CD4-positive, alpha-beta T cell treated with Interferon alpha-2 for 1 hour (primary cell): ENCODE measurements at regions not wholly inside any gene's neighbourhood (a gene's known extent, or its start where the extent isn't known, plus 50 kb on each side); places are given as distances from the start of the nearest gene placed in this dataset.

Source experiments
- DNase-seq, 2 donors: peaks; one replicate each; pipeline ENCODE4 v3.0.0-alpha.2; 2020 to 2022

DNA sequence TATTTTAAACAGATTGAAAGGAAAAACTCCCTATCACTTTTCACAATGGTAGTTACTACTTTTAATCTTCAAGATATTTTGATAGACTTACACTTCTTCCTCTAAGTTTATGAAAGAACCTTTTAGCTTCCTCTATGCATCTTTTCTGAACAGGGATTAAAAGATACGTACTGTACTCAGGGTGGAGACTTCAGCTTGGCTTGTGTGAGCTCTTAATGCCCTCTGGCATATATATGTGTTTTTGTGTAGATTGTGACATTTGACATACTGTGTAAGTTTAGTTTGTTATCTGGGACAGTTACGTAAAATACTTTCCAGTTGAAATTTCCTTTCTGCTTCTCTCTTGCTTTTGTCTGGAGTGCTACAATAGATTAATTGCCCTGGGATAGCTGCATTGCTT, 109.3 kb upstream of the NUDT6 start:
- DNase-seq: no peak

DNA sequence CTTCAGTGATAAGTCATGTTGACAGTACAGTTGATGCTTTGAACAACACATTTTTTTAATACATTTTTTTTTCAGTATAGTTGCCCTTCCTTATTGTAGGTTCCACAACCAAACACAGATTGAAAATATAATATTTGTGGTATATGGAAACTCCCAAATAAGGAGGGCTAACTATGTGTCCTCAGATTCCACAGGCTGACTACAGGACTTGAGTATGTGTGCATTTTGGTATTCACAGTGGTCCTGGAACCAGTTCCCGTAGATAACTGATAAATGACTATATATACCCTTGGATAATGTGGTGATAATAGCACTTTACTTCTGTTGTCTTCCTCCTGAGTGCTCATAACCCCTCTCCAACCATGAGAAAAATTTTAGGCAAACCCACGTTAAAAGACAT, 111.6 kb upstream of the NUDT6 start:
- DNase-seq: no peak

DNA sequence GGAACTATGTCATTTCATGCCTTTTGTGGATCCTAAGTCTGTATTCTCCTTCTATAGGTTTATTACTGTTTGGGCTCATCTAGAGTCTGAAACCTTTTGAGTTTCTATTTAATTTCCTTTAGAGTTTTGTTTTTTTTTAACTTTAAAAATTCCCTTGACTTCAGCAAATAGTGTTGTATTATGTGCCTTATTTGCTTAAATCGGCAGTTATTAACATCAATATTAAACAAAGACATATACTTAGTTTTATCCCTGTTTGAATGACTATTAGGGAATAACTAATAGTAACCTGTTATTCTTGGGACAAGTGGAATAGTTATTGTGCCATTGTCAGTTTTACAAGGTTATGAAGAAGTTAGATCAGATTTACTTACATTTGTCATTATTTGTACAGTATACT, 112.8 kb upstream of the NUDT6 start:
- no peak for DNase-seq

DNA sequence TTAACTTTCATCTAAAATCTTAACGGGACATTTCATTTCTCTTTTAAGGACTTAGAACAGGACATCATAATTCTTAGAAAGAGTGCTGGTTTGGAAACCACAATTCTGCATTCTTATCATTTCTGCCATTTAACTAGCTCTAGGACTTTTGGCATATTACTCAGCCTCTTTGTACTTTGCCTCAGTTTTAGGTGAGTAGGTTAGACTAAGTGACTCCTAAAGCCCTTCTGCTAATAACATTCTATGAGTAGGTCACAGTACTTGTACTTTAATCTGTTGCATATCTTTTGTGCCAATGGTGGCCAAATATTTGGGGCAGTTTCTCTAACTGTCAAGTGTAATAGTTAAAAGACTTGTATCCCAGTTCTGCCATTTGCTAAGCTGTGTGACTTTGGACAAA, 115.4 kb upstream of the NUDT6 start:
- DNase-seq: no peak

DNA sequence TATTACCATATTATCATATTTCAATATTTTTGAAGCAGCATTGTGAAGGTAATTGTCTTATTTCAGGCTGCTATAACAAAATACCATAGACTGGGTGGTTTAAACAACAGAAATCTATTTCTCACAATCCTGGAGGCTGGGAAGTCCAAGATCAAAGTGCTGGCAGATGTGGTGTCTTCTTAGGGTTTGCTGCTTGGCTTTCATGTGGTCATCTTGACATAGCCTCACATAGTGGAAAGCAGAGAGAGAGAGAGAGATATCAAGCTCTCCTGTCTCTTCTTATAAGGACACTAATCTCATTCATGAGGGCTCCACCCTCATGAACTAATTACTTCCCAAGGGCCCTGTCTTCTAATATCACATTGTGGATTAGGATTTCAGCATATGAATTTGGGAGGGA, 119.7 kb upstream of the NUDT6 start:
- no peak for DNase-seq

DNA sequence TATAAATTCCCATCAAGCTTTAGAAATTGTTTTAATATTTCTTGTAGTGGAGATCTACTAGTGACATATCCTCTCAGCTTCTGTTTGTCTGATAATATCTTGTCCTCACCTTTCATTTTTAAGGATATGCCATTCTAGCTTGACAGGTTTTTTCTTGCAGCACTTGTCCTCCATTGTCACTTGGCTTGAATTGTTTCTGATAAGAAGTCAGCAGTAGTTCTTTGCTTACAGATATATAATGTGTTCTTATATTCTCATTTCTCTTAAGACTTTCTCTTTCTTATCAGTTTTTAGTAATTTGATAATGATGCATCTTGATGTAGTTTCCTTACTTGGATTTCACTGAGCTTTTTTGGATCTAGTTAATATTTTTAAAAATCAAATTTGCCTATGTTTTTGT, 120.6 kb upstream of the NUDT6 start:
- no peak for DNase-seq

DNA sequence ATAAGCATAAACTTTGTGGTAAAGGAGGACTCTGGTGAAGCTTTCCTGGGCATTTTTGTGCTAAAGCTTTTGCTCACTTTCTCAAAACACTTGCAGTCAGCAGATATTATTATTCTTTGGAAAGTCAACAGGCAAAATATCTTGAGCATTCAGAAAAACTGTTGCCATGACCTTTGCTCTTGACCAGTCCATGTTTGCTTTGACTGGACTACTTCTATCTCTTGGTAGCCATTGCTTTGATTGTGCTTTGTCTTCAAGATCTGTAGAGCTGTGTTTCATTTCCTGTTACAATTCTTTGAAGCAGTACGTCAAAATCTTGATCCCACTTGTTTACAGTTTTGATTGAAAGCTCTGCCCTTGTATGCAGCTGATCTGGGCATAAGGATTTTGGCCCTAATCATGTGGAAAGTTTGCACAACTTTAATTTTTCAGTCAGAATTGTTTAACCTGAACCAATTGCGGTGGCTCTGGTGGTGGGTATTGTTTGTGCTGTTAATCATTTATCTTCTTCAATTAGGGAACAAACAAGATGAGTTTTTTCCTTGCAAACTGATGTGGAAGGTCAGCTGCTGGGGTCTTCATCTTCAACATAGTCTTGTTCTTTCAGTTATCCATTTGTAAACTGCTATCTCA, 121.5 kb upstream of the NUDT6 start:
- DNase-seq: no peak

DNA sequence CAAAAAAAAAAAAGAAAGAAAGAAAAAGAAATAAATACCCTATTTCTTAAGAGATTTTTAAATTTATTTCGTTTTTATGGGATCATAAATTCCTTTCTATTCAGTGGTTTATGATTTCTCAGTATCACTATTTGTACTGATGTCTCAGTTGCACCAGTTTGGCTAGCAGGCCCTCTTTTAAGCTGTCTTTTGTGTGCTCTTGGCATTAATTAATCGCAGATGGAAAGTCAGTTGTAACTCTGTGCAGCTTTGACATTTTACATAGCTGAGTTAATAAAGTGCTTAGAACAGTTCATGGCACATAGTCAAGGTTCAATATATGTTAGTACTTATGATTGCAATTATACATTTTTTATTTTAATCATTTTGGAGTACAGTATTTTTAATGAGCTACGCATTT, 123.7 kb upstream of the NUDT6 start:
- no peak for DNase-seq

DNA sequence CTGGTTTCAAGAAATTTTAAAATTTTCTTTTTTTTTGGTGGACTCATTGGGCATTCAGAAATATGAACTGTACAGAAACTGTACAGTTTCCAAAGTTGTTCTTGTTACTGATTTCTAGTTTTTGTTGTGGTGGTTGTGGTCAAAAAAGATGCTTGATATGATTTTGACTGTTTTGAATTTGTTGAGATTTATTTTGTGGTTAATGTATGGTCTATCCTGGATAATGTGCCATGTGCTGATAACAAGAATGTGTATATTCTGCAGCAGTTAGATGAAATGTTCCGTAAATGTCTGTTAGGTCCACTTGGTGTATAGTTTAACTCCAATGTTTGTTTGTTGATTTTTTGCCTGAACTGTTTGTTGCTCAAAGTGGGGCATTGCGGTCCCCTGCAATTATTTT, 127.6 kb upstream of the NUDT6 start:
- no peak for DNase-seq

DNA sequence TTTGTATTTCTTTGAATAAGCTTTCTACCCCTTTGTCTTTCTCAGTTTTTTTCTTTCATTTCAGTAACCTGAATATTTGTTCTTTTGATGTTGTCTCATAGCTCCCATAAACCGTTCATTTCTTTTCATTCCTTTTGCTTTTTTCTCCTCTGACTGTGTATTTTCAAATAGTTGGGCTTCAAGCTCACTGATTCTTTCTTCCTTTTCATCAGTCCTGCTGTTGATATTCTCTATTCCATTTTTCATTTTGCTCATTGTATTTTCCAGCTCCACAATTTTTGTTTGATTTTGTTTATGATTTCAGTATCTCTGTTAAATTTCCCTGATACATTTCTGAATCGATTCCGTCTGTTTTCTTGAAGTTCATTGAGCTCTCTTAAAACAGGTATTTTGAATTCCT, 129.6 kb upstream of the NUDT6 start:
- no peak for DNase-seq

DNA sequence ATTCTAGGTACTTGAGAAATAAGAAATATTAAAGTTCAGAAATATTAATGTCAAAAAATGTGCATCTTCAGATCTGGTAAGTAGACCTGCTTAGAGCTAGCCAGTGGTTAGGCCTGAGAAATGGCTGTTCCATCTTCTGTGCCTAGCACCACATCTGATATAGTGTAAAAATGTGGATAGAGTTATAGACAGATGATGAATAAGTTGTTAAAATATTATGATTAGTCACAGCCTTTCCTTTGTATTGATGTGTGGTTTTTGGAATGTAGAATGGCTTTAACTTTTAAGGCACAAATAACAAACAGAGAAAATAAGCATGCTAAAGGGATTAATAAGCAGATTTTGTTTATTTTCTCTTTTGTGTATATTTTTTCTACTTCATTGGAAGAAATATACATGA, 133.5 kb upstream of the NUDT6 start:
- DNase-seq: no peak

DNA sequence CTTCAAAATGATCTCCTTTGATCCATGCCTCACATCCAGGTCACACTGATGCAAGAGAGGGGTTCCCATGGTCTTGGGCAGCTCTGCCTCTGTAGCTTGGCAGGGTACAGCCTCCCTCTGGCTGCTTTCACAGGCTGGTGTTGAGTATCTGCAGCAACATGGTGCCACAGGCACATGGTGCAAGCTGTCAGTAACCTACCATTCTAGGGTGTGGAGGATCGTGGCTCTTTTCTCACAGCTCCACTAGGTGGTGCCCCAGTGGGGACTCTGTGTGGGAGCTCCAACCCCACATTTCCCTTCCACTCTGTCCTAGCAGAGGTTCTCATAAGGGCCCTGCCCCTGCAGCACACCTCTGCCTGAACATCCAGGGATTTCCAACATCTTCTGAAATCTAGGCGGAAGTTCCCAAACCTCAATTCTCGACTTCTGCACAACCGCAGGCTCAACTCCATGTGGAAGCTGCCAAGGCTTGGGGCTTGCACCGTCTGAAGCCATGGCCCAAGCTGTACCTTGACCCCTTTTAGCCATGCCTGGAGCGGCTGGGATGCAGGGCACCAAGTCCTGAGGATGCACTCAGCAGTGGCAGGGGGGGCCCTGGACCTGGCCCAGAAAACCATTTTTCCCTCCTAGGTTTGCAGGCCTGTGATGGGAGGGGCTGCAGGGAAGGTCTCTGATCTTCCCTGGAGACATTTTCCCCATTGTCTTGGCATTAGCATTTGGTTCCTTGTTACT, 137.8 kb upstream of the NUDT6 start:
- DNase-seq: no peak

DNA sequence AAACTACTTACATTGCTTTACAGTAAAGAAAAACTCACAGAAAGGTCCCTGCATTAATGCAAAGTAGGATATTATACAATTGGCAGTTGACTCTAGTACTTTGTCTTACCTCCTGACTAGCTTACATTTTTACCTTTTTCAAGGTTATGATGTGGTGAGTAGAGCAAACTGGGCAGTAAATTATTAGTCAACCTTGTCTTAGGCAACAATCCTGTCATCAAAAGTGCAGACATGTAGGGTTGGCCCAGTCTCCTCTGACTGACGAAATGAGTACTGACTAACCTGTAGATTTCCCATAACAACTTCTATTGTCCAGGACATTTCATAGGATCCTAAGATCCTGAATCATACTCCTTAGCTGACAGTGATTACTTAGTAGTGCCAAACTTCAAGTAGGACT, 142.0 kb upstream of the NUDT6 start:
- no peak for DNase-seq

DNA sequence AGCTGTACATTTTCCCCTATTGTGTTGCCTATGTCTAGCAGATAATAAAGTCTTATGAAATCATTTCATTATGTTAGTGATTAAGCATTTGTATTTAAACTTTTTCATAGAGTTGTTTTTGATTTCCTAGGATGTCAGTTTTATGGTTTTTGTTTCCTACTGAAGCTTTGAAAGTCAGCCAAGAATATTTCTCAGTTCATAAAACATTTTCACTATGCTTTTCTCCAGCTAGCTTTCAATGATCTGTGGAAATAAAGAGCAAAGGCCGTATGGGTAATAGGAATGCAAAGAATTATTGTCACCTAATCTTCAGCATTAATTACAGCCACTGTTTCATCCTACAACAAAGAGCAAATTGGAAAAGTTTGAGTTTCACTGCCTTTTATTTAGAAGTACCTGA, 145.7 kb upstream of the NUDT6 start:
- DNase-seq: no peak

DNA sequence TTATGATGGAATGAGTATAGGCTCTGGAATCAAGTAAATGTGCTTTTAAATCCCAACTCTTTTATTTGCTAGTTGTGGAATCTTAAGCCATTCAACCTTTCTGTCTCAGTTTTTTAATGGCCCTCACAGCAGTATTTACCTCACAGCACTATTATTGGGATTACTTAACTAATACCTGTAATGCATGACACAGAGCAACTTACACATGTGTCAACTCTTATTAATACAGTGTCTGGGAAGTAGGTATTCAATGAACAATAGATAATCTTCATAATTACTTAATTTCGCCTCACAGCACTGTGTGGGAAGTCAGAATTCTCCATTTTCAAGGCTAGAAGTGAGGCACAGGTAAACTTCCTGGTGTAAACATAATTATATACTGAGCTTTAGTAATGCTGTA, 149.7 kb upstream of the NUDT6 start:
- DNase-seq: no peak

DNA sequence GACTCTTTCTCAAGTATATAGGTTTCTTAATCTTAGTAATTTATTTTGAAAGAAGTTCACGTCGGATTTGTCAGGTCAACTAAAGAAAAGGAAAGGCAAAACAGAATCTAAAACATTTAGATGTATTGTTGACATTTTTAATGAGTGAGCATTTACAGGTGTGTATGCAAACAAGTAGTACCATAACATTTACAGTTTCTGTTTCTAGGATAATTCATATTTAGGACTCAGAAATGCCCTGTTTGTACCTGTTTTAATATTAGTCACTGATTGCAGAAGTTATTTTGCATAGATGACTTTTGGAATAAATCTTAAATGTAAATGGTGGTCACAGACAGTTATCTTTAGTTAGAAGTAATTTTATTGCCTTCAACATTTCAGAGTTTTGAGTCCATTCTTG, 151.3 kb upstream of the NUDT6 start:
- no peak for DNase-seq

DNA sequence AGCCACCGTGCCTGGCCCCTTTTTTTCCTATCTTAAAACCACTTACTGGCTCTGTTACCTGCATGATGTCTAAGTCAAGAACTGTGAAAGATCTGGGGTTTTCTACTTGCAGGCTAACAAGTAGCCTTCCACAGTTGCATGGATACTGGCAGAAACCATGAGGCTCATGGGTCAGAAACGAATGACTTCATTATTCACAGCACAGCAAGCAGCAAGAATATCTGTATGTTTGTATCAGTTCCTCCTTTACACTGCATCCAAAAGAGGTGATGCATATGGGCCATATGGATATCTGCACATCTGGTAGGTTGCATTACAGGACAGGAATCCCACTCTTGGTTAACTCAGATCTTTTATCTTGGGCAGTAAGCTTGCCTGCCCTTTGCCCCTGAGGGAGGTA, 154.9 kb upstream of the NUDT6 start:
- DNase-seq: no peak

DNA sequence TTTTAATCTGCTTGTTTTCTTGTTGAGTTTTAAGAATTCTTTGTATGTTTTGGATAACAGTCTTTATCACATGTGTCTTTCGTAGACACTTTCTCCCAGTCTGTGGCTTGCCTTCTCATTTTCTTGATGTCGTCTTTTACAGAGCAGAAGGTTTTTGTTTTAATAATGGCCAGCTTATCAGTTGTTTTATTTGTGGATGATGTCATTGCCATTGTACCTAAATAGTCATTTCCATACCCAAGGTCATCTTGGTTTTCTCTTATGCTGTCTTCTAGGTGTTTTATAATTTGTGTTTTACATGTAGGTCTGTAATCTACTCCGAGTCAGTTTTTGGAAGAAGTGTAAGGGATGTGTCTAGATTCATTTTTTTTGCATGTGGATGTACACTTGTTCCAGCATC, 159.6 kb upstream of the NUDT6 start:
- no peak for DNase-seq

DNA sequence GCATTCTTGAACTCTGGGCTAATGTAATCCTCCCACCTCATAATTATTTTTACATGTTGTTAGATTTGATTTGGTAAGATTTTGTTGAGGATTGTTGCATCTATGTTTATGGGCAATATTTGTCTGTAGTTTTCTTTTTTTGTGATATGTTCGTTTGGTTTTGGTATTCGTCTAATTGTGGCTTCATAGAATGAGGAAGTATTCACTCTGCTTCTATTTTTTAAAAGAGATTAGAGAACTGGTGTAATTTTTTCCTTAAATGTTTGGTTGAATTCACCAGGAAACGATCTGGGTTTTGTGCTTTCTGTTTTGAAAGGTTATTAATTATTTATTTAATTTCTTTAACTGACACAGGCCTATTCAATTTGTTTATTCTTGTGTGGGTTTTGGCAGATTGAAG, 161.2 kb upstream of the NUDT6 start:
- DNase-seq: no peak

DNA sequence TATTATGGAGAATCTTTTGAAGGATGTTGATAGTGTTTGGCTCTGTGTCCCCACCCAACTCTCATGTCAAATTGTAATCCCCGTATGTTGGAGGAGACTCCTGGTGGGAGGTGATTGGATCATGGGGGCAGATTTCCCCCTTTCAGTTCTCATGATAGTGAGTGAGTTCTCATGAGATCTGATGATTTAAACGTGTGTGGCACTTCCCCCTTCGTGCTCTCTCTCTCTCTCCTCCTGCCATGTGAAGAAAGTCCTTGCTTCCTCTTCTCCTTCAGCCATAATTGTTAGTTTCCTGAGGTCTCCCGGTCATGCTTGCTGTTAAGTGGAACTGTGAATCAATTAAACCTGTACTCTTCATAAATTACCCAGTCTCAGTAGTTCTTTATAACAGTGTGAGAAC, 166.1 kb upstream of the NUDT6 start:
- no peak for DNase-seq

DNA sequence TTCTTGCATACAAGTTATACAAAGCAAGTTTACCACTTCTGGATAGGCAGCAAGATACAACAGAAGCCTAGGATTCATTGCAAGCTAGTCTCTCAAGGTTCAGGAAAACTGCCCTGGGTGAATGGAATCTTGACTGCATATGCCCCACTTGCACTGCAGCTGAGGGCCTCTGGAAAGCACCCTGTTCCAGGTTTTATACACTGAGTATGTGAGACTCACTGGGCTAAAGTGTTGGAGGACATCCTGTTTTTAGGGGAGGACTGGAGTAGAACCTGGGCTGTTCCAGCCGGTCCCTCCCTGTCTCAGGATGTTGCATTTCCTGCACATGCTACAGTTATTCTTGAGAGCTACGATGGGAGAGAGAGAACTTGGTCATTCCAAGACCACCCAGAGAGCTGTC, 168.5 kb upstream of the NUDT6 start:
- DNase-seq: no peak

DNA sequence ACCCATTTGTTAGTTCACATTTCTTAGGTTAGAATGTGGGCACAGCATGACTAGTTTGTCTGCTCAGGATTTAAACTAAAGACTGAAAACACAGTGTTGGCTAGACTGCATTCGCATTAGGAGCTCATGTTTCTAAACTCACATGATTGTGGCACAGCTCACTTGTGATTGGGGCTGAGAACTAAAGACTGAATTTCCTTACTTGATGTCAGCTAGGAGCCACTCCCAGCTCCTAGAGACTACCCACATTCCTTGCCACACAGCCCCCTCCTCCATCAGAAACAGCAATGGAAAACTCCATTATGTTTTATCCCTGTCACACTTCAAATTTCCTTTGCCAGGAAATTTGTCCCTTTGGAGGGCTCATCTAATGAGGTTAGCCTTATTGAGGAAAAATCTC, 170.2 kb upstream of the NUDT6 start:
- DNase-seq: no peak

DNA sequence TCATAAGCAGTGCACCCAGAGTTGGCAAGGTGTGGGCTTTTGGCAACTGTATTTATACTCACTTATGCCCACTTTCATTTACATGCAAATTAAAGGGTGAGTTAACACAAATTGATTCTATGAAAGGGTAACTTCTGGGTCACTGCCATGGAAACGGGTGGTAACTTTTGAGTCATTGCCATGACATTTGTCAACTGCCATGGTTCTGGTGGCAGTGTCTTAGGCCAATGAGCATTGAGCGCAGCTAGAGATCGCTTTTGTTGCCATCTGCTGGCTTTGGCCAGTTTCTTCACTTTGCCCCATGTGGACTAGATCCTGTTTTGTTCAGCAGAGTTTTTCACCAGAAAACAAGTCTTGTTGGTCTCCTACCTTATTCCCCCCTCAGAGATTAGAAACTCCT, 170.8 kb upstream of the NUDT6 start:
- no peak for DNase-seq

DNA sequence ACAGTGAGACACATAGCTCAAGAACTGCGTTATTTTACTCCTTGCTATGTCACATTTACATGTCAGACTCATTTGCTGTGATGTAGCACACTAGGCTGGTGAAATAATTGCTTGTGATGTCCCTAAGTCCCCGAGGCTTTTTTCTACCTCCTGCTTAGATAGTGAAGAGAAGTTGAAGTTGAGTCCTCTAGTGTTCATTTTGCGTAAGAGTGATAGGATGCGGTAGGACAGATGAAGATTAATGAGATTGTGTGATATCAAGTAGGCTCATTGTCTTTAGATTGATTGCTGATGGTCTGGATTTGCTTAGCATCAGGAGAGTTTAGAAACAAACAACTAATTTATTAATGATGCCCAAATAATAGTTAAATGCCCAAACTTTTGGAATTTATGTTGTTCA, 173.6 kb upstream of the NUDT6 start:
- no peak for DNase-seq

DNA sequence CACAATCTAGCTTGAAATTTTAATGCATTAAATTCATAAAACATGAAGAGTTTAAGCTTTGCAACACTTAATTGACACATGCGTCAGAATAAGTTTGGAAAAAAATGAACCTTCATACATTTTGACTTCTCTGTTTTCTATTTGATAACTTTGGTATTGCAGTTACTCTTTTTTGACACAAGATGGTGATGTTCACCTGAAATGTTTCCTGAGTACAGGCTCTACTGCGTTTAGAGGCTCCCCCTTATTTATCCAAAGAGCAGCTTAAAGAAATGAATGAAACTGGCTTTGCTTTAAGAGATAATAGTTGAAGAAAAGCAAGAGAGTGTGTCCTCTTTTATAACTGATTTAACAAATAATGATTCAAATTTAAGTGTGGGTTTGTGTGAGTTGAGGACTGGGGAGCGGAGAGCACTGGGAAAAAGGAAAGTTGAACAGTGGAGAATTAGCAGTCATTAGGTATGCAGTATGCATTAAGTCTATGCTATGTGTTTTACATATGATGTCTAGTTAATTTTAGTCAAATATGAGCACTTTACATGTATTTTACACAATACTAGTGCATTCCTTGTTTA, 180.6 kb upstream of the NUDT6 start:
- DNase-seq: peak in 1 of 2 donors; percentile 34
